Activated CD8-positive, alpha-beta T cell treated with anti-CD3 and anti-CD28 coated beads, Interleukin-2, amount 10 ng/mL, durations not matched to agents 7 days and 5 days (primary cell): ENCODE measurements at regions not wholly inside any gene's neighbourhood (a gene's known extent, or its start where the extent isn't known, plus 50 kb on each side); places are given as distances from the start of the nearest gene placed in this dataset.
"Not testable (repeated sequence)": the region's sequence is repeated elsewhere in the genome, so short reads cannot be mapped to it uniquely, and the experiment has no call there.

Source experiments
- ATAC-seq: fragments of 150-1000 bp; cut with Tn5 transposase; one replicate; pipeline ENCODE4 v1.10.0; 2021; ENCODE audit warnings: moderate library complexity
- CTCF ChIA-PET: fragments of 350-600 bp; sonication (Branson Sonifier 250); formaldehyde crosslinking; loops from one replicate; lab custom pipeline; 2021; ENCODE audit warnings: antibody characterized with exemption; lab: Charles Lee
- POLR2A ChIA-PET: fragments of 350-600 bp; sonication (Branson Sonifier 250); formaldehyde crosslinking; loops from one replicate; lab custom pipeline; 2021; ENCODE audit warnings: antibody characterized with exemption; lab: Charles Lee
- DNase-seq: peaks from one replicate; pipeline ENCODE4 v3.0.0-alpha.2; 2020
- H3K27ac Mint-ChIP-seq: one replicate; pipeline ENCODE4 v1.8.0; 2021; ENCODE audit warnings: mild to moderate bottlenecking, mixed read lengths
- H3K27me3 Mint-ChIP-seq: one replicate; pipeline ENCODE4 v1.8.0; 2021; ENCODE audit warnings: low read depth, mixed read lengths
- H3K36me3 Mint-ChIP-seq: one replicate; pipeline ENCODE4 v1.8.0; 2021; ENCODE audit warnings: low read depth, mixed read lengths
- H3K4me1 Mint-ChIP-seq: one replicate; pipeline ENCODE4 v1.8.0; 2021; ENCODE audit warnings: low read depth, mixed read lengths
- H3K4me3 Mint-ChIP-seq: one replicate; pipeline ENCODE4 v1.8.0; 2021; ENCODE audit warnings: mild to moderate bottlenecking, mixed read lengths
- H3K9me3 Mint-ChIP-seq: one replicate; pipeline ENCODE4 v1.8.0; 2022; ENCODE audit warnings: mixed read lengths; ENCODE audit not compliant: insufficient read depth

DNA sequence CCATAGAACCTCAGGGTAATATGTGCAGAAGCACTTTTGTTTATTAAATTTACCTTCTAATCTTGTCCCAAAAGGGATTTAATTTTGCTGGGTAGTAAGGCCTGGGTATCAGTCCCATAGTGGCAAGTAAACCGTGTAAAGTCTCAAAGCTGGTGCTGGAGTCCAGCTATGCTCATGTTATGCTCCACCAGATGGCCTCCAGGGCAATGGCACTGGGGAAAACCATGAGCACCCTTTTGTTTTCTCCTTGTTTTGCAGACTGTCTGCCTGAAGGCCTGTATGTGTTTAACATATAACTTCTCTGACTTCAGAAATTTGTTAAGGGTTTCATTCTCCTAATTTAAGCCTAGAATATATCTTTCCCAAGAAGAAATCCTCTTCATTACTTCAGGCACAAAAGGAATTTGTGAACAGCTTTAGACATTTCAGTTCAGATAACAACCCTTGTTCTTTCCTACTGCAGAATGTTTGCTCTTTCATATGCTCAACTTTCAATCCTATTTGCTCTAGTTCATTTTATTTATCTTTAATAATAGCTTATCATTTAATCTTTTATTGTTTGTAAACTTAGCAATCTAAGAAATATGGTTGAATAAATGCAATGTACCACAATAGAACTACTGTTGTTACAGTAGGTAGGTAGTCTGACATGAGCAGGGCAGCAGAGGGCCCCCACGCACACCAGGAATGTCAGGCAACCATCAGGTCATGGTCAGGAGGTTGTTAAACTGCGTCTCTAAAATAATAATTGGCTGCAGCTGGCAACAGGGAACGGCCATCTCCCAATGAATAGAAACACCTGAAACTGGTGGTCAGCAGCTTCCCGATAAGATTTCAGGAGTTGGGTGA lies 162.8 kb downstream of the TENT5A start:
- no peaks in the 10 kb centered on the region for H3K36me3 Mint-ChIP-seq
- DNase-seq, result no peak
- POLR2A ChIA-PET, result no interaction called here
- CTCF ChIA-PET, result no interaction called here
- no peaks in the 10 kb centered on the region for H3K27me3 Mint-ChIP-seq
- no peak for ATAC-seq
- no peaks in the 10 kb centered on the region for H3K9me3 Mint-ChIP-seq
- no peak overlapping the region for H3K4me3 Mint-ChIP-seq
- no peaks in the 10 kb centered on the region for H3K4me1 Mint-ChIP-seq
- H3K27ac Mint-ChIP-seq, result no peak overlapping the region

DNA sequence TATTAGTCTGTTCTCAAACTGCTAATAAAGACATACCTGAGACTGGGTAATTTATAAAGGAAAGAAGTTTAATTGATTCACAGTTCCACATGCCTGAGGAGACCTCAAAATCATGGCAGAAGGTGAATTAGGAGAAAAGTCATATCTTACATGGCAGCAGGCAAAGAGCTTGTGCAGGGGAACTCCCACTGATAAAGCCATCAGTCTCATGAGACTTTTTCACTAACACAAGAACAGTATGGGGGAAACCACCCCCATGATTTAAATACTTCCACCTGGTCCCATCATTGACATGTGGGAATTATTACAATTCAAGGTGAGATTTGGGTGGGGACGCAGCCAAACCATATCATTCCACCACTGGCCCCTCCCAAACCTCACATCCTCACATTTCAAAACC lies 166.8 kb downstream of the TENT5A start:
- ATAC-seq, POLR2A ChIA-PET, DNase-seq, H3K4me3 Mint-ChIP-seq, H3K4me1 Mint-ChIP-seq, H3K9me3 Mint-ChIP-seq, H3K27me3 Mint-ChIP-seq, CTCF ChIA-PET, H3K36me3 Mint-ChIP-seq, H3K27ac Mint-ChIP-seq: not testable (repeated sequence)

DNA sequence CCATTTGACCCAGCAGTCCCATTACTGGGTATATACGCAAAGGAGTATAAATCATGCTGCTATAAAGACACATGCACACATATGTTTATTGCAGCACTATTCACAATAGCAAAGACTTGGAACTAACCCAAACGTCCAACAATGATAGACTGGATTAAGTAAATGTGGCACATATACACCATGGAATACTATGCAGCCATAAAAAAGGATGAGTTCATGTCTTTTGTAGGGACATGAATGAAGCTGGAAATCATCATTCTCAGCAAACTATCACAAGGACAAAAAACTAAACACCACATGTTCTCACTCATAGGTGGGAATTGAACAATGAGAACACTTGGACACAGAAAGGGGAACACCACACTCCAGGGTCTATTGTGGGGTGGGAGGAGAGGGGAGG lies 168.3 kb downstream of the TENT5A start:
- ATAC-seq, H3K4me3 Mint-ChIP-seq, H3K4me1 Mint-ChIP-seq, H3K27me3 Mint-ChIP-seq, DNase-seq, H3K36me3 Mint-ChIP-seq, CTCF ChIA-PET, H3K27ac Mint-ChIP-seq, POLR2A ChIA-PET, H3K9me3 Mint-ChIP-seq: not testable (repeated sequence)

DNA sequence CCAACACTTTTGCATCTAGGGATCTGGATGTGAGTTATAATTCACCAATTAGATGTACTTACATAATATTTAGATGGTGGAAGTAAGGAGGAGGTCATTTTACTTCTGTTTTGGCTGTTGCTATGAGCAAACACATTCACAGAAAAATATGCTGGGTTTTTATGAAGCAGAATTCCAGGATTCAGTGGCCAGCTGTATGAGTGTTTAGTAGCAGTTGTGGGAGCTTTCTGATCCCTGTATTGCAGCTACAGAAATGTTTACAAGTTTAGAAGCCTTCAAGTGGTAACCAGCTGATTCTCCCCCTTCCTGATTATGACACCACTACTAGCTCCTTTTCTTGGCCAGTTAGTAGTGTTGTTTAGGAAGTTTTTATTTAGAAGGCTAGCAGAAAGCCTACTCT lies 177.0 kb downstream of the TENT5A start:
- no peaks in the 10 kb centered on the region for H3K27me3 Mint-ChIP-seq
- POLR2A ChIA-PET, result no interaction called here
- no peaks in the 10 kb centered on the region for H3K4me1 Mint-ChIP-seq
- ATAC-seq (no peak), DNase-seq (no peak)
- no peaks in the 10 kb centered on the region for H3K36me3 Mint-ChIP-seq
- no peak overlapping the region for H3K27ac Mint-ChIP-seq
- CTCF ChIA-PET, result no interaction called here
- no peak overlapping the region for H3K4me3 Mint-ChIP-seq
- H3K9me3 Mint-ChIP-seq, result no peaks in the 10 kb centered on the region

DNA sequence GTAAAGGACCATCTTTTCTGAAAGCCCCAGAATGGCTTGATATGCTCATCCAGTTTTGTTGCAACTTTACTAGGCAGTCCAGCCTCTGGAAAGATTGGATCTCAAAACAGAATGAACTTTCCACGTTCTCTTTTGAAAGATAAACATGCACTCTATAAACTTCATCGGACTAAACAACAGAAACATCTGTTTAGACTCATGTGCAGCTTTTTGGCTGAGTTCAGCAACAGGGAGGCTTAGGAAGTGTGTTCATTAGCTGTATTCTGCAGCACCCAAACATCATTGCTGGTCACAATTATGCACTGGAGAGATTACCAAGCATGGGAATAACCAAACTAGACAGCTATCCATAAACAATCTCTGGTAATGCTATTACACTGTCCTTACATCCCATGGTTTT lies 180.5 kb downstream of the TENT5A start:
- H3K27me3 Mint-ChIP-seq, result no peaks in the 10 kb centered on the region
- H3K27ac Mint-ChIP-seq, result no peak overlapping the region
- ChIA-PET POLR2A (no interaction called here), CTCF (no interaction called here)
- no peaks in the 10 kb centered on the region for H3K36me3 Mint-ChIP-seq
- no peak for ATAC-seq
- H3K9me3 Mint-ChIP-seq, result no peaks in the 10 kb centered on the region
- no peaks in the 10 kb centered on the region for H3K4me1 Mint-ChIP-seq
- DNase-seq, result no peak
- H3K4me3 Mint-ChIP-seq, result no peak overlapping the region

DNA sequence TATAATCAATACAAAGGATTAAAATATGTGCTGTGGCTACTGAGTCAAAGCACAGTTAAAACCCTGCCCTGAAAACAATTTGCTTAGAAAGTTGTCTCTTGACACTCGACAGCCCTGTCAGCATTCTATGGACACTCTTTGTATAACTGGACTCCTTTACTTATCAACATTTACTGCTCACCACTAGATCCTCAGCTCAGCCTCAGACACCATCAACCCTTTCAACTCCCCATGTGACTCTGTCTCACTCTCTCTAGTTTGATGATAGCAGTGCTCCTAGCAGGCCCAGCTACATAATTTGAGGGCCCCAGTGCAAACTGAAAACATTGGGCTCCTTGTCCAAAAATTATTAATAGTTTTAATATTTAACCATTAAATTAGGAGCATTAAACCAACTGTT lies 181.8 kb downstream of the TENT5A start:
- H3K9me3 Mint-ChIP-seq, result no peaks in the 10 kb centered on the region
- no peak for ATAC-seq

DNA sequence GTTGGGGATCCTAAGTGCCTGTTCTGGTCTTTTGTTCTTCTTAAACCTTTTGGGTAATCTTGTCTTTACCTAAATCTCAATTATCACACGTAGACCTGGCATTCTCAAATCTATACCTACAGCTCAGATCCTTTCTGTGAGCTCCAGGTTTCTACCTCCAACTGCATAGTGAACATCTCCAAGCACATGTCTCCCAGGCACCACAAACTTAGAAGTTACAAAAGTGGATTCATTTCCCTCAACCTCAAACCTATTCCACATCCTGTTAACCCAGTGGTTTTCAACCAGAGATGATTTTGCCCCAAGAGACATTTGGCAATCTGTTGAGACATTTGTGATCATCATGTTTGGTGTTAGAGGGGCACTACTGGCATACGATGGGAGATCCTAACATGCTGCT lies 183.5 kb downstream of the TENT5A start:
- H3K27ac Mint-ChIP-seq, result no peak overlapping the region
- POLR2A ChIA-PET, result no interaction called here
- no peaks in the 10 kb centered on the region for H3K4me1 Mint-ChIP-seq
- H3K4me3 Mint-ChIP-seq, result no peak overlapping the region
- no peaks in the 10 kb centered on the region for H3K36me3 Mint-ChIP-seq
- DNase-seq (no peak), ATAC-seq (no peak)
- CTCF ChIA-PET, result no interaction called here
- no peaks in the 10 kb centered on the region for H3K27me3 Mint-ChIP-seq
- H3K9me3 Mint-ChIP-seq, result no peaks in the 10 kb centered on the region

More for the DNA sequence above, 181.8 kb downstream of the TENT5A start:
- Mint-ChIP-seq H3K4me1 (no peaks in the 10 kb centered on the region), H3K27me3 (no peaks in the 10 kb centered on the region), H3K36me3 (no peaks in the 10 kb centered on the region), H3K4me3 (no peak overlapping the region), H3K27ac (no peak overlapping the region)
- DNase-seq, result no peak
- ChIA-PET CTCF (no interaction called here), POLR2A (no interaction called here)

DNA sequence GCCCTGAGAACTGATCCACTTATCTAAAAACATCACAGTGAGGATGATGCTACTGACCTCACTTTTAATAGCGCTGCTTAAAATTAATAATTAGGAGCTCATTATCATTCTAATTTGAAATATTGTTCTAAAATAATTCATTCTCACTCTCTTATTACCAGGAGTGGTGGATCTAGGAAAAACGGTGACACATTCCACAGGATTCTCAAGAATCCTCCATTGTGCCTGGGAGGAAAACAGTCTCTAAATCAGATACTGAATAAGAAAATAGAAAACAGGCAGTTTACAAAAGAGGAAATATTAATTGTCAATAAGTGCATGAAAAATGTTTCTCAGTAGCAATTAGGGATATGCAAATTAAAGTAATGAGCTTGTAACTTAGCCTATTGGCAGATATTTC lies 187.4 kb downstream of the TENT5A start:
- DNase-seq (no peak), ATAC-seq (no peak)
- no peak overlapping the region for H3K4me3 Mint-ChIP-seq
- no peaks in the 10 kb centered on the region for H3K36me3 Mint-ChIP-seq
- H3K27ac Mint-ChIP-seq, result no peak overlapping the region
- no peaks in the 10 kb centered on the region for H3K4me1 Mint-ChIP-seq
- CTCF ChIA-PET, result no interaction called here
- no peaks in the 10 kb centered on the region for H3K9me3 Mint-ChIP-seq
- no peaks in the 10 kb centered on the region for H3K27me3 Mint-ChIP-seq
- POLR2A ChIA-PET, result no interaction called here

DNA sequence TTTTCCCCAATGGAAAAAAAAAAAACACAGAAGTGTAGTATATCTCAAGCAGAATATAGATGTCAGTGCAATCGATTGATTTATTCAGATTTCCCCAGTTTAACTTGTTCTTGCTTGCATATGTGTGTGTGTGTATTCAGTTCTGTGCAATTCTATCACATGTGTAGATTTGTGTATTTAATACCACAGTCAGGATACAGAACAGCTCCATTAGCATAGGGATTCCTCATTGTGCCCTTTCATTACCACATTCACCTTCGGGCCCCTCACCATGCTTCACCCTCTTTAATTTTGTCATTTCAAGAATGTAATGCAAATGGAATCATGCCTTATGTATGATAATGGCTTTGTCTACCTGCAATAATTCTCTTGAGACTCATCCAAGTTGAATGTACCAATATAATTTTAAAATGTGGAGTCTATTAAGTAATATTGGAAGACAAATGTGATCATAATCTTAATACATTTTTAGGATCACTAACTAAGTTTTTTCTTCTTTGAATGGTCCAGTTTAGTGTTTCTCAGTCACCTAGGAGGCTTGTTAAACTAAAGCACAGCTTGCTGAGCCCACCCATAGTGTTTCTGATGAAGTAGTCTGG lies 187.9 kb downstream of the TENT5A start:
- POLR2A ChIA-PET, result no interaction called here
- Mint-ChIP-seq H3K27me3 (no peaks in the 10 kb centered on the region), H3K36me3 (no peaks in the 10 kb centered on the region), H3K27ac (no peak overlapping the region), H3K4me3 (no peak overlapping the region), H3K4me1 (no peaks in the 10 kb centered on the region), H3K9me3 (no peaks in the 10 kb centered on the region)
- CTCF ChIA-PET, result no interaction called here
- ATAC-seq (no peak), DNase-seq (no peak)

DNA sequence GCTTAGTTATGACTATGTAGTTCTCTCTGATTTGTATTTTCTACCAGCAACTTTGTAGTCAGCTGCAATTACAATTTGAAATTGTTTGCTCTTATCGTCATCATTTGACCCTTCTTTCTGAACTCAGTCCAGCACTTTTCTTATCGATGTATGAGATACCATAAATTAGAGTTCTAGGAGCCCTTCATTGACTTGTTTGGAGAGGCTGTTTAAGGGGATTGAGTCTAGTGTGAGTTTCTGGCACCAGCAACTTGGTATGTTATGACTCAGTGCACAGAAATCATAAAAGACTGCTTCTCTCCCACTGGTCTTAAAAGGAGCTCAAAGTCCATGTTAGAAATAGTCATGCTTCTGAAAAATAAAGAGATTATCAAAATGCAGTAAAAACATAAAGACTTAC lies 190.3 kb downstream of the TENT5A start:
- Mint-ChIP-seq H3K36me3 (no peaks in the 10 kb centered on the region), H3K27me3 (no peaks in the 10 kb centered on the region), H3K4me3 (no peak overlapping the region), H3K4me1 (no peaks in the 10 kb centered on the region), H3K9me3 (no peaks in the 10 kb centered on the region), H3K27ac (no peak overlapping the region)
- no peak for DNase-seq
- POLR2A ChIA-PET, result no interaction called here
- CTCF ChIA-PET, result no interaction called here
- no peak for ATAC-seq

DNA sequence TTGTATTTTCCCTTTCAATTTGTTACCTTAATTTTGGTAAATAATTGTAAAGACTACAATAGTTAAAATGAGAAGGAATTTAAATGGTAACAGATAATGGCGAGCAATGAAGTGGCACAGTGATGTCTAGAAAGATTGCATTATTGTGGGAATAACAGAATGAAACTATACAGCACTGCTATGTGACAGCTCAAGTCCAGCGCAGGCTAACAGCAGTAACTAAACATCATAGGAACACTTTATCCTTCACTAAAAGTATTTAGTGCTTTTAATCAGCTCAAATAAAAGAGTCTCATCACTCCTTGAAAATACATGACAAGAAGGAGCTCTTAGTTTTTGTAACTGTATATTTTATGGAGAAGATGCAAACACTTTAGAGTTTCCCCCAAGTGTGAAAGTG lies 190.8 kb downstream of the TENT5A start:
- no peak overlapping the region for H3K27ac Mint-ChIP-seq
- no peaks in the 10 kb centered on the region for H3K27me3 Mint-ChIP-seq

DNA sequence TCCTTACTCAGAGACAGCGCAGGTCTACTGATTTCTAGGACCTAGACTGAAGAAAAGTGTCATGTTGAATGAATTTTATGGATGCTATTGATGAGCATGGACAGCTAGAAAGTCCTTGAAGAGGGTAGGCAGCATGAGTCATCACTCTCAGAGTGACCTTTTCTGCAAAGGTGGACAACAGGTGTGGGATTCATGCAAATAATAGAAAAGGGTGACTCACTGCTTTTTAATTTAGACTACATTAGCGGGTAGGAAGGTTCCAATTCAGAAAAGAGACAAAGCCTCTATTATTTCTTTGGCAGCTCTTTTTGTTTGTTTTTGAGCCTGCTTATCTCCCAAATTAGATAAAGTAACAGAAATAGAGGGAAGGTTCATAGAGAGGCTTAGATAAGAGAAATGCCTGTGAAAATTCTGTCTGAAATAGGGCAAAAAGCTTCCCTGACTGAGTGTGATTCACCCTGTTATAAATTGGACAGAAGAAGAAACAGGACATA lies 191.4 kb downstream of the TENT5A start:
- POLR2A ChIA-PET, result no interaction called here
- CTCF ChIA-PET, result no interaction called here
- H3K9me3 Mint-ChIP-seq, result no peaks in the 10 kb centered on the region
- no peak overlapping the region for H3K4me3 Mint-ChIP-seq
- H3K4me1 Mint-ChIP-seq, result no peaks in the 10 kb centered on the region
- DNase-seq (no peak), ATAC-seq (no peak)
- H3K27ac Mint-ChIP-seq, result no peak overlapping the region
- H3K27me3 Mint-ChIP-seq, result no peaks in the 10 kb centered on the region
- H3K36me3 Mint-ChIP-seq, result no peaks in the 10 kb centered on the region

More for the DNA sequence above, 190.8 kb downstream of the TENT5A start:
- Mint-ChIP-seq H3K4me1 (no peaks in the 10 kb centered on the region), H3K9me3 (no peaks in the 10 kb centered on the region), H3K36me3 (no peaks in the 10 kb centered on the region), H3K4me3 (no peak overlapping the region)
- ChIA-PET POLR2A (no interaction called here), CTCF (no interaction called here)
- no peak for DNase-seq
- ATAC-seq, result no peak
